HEK293T (cell line): ENCODE measurements at regions not wholly inside any gene's neighbourhood (a gene's known extent, or its start where the extent isn't known, plus 50 kb on each side); places are given as distances from the start of the nearest gene placed in this dataset.

ENCODE experiments used
- BHLHE40 ChIP-seq: fragments of 450-650 bp; IDR thresholded peaks from 2 replicates; pipeline ENCODE4 v1.6.1; 2016; ENCODE audit warnings: mild to moderate bottlenecking, moderate library complexity, borderline replicate concordance
- ELF4 ChIP-seq: fragments of 450-650 bp; IDR thresholded peaks from 2 replicates; pipeline ENCODE4 v1.6.1; 2017; ENCODE audit warnings: antibody characterized with exemption
- FOXA1 ChIP-seq: fragments of 450-650 bp; IDR thresholded peaks from 2 replicates; pipeline ENCODE4 v1.6.1; 2016; ENCODE audit warnings: mild to moderate bottlenecking
- FOXK2 ChIP-seq: fragments of 450-650 bp; IDR thresholded peaks from 2 replicates; pipeline ENCODE4 v1.6.1; 2016; ENCODE audit warnings: mild to moderate bottlenecking
- FOXM1 ChIP-seq: fragments of 450-650 bp; IDR thresholded peaks from 2 replicates; pipeline ENCODE4 v1.6.1; 2017; ENCODE audit warnings: mild to moderate bottlenecking, borderline replicate concordance
- HDGF ChIP-seq: fragments of 450-650 bp; IDR thresholded peaks from 2 replicates; pipeline ENCODE4 v1.6.1; 2017; ENCODE audit warnings: antibody characterized with exemption, borderline replicate concordance
- LEF1 ChIP-seq: fragments of 450-650 bp; IDR thresholded peaks from 2 replicates; pipeline ENCODE4 v1.6.1; 2017; ENCODE audit warnings: mild to moderate bottlenecking, borderline replicate concordance
- PKNOX1 ChIP-seq: fragments of 450-650 bp; IDR thresholded peaks from 2 replicates; pipeline ENCODE4 v1.6.1; 2016
- SP1 ChIP-seq: fragments of 450-650 bp; IDR thresholded peaks from 2 replicates; pipeline ENCODE4 v1.6.1; 2017
- TARDBP ChIP-seq: fragments of 450-650 bp; IDR thresholded peaks from 2 replicates; pipeline ENCODE4 v1.6.1; 2016

DNA sequence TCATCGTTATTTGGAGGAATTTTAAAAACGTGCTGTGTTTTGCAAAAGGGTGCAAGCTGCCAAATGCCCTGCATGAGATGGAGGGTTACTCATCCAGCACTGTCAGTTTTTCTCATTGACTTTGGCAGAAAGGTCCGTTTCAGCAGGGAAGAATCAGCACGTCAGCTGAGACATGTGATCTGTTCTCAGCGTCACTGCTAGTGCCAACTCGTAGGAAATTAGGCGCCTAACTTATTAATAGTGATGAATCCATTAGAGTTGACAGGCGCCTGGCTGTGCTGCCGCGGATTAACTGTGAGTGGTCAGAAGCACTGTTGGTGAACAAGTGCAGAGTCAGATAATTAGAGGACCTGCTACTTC lies 175.5 kb upstream of the FOXQ1 start:
- TF ChIP-seq SP1 (no peak), FOXM1 (no peak), FOXK2 (no peak), ELF4 (no peak), FOXA1 (no peak), BHLHE40 (no peak), PKNOX1 (no peak), HDGF (no peak), LEF1 (no peak), TARDBP (no peak)
